HFFc6 (cell line): ENCODE measurements at regions not wholly inside any gene's neighbourhood (a gene's known extent, or its start where the extent isn't known, plus 50 kb on each side); places are given as distances from the start of the nearest gene placed in this dataset.
A peak's percentile ranks its signal among the peaks of the same experiment; 100 is the strongest.

Source experiments
- DNase-seq: peaks from one replicate; pipeline ENCODE4 v3.0.0-alpha.2; 2018
- H3K27ac Mint-ChIP-seq: 2 replicates; pipeline ENCODE4 v1.8.0; 2020; ENCODE audit warnings: mild to moderate bottlenecking, mixed read lengths
- H3K27me3 Mint-ChIP-seq: 2 replicates; pipeline ENCODE4 v1.8.0; 2021; ENCODE audit warnings: mild to moderate bottlenecking, moderate library complexity, mixed read lengths; ENCODE audit not compliant: insufficient read depth
- H3K36me3 Mint-ChIP-seq: 2 replicates; pipeline ENCODE4 v1.8.0; 2021; ENCODE audit warnings: low read depth, mixed read lengths
- H3K4me1 Mint-ChIP-seq: 2 replicates; pipeline ENCODE4 v1.8.0; 2020; ENCODE audit warnings: low read depth, mixed read lengths
- H3K4me3 Mint-ChIP-seq: 2 replicates; pipeline ENCODE4 v1.8.0; 2020; ENCODE audit warnings: mild to moderate bottlenecking, moderate library complexity, mixed read lengths
- H3K9me3 Mint-ChIP-seq: 2 replicates; pipeline ENCODE4 v1.8.0; 2020; ENCODE audit warnings: mild to moderate bottlenecking, mixed read lengths
- TF ChIP-seq, protein P1 (sequence below): fragments of 200-600 bp; sonication (generic); IDR thresholded peaks from 2 replicates; pipeline ENCODE4 v1.5.0; 2021; ENCODE audit warnings: antibody characterized with exemption, mild to moderate bottlenecking

DNA sequence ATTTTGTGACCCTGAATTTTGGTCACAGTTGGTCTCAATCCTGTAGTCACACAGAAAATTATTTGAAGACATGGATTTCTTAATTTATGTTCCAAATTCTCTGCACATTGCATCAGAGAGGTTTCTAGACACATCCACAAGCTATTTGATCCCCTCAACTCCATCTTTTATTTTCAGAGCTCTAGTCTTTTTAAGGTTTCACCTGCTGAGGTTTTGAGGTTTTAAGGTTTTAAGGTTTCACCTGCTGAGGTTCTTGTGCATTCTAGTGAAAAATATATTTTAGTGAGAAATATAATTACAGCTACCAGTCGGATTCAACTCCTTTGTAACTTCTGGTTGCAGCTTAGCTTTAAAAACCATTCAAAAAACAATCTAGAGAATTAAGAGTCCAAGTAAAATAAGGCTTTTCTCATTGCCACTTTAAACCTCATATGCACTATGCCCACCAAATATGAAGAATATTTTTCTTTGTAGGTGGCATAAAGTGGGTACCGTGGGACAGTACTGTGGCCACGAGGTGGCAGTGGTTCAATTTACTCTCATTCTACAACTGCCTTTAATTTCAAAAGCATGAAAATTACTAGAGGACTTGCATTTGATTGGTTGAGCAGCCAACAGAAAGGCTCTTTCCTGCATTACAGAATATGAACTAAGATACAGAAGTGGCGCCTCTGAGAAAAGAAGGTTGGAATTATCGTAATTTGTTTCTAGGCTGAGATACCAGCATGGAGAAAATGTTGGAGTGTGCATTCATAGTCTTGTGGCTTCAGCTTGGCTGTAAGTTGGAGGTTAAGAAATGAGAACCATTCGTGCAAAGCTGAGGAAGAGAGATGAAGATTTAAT lies 366.5 kb upstream of the OR4E1 start:
- H3K27me3 Mint-ChIP-seq, result no peaks in the 10 kb centered on the region; the same call in 1 of the 2 replicates

DNA sequence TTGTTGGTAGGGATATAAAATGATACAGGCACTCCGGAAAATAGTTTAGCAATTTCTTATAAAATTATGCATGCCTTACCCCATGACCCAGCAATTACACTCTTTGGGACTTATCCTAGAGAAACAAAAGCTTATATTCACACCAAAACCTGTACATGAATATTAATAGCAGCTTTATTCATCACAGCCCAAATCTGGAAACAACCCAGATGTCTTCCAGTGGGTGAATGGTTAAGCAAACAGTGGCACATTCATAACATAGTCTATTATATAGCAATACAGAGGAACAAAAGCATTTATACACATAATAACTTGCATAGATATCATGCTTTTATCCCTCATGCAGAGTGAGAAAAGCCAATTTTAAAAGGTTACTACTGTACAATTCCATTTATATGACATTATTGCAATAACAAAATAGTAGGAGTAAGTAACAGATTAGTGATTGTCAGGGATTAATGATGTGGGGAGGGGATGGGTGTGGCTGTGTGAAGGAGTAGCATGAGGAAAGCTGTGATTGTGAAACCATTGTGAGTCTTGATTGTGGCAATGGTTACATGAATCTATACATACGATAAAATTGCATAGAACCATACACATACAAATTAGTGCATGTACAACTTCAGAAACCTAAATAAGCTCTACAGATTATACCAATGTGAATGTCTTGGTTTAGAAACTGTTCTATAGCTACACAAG lies 363.1 kb upstream of the OR4E1 start:
- Mint-ChIP-seq H3K36me3 (0 out of 2 replicates have a peak, but pooled peaks cover 3% of the 10 kb centered on the region), H3K27me3 (no peaks in the 10 kb centered on the region), H3K9me3 (peaks cover 36% of the 10 kb centered on the region), H3K27ac (no peak overlapping the region), H3K4me3 (no peak overlapping the region), H3K4me1 (no peaks in the 10 kb centered on the region)
- DNase-seq, result no peak
- TF ChIP-seq, protein P1, sequence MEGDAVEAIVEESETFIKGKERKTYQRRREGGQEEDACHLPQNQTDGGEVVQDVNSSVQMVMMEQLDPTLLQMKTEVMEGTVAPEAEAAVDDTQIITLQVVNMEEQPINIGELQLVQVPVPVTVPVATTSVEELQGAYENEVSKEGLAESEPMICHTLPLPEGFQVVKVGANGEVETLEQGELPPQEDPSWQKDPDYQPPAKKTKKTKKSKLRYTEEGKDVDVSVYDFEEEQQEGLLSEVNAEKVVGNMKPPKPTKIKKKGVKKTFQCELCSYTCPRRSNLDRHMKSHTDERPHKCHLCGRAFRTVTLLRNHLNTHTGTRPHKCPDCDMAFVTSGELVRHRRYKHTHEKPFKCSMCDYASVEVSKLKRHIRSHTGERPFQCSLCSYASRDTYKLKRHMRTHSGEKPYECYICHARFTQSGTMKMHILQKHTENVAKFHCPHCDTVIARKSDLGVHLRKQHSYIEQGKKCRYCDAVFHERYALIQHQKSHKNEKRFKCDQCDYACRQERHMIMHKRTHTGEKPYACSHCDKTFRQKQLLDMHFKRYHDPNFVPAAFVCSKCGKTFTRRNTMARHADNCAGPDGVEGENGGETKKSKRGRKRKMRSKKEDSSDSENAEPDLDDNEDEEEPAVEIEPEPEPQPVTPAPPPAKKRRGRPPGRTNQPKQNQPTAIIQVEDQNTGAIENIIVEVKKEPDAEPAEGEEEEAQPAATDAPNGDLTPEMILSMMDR, result no peak

More for the DNA sequence above, 366.5 kb upstream of the OR4E1 start:
- Mint-ChIP-seq H3K36me3 (no peaks in the 10 kb centered on the region), H3K9me3 (peaks cover 24% of the 10 kb centered on the region), H3K4me3 (no peak overlapping the region), H3K4me1 (no peaks in the 10 kb centered on the region), H3K27ac (no peak overlapping the region)
- TF ChIP-seq, protein P1, result peak; percentile 52
- no peak for DNase-seq

DNA sequence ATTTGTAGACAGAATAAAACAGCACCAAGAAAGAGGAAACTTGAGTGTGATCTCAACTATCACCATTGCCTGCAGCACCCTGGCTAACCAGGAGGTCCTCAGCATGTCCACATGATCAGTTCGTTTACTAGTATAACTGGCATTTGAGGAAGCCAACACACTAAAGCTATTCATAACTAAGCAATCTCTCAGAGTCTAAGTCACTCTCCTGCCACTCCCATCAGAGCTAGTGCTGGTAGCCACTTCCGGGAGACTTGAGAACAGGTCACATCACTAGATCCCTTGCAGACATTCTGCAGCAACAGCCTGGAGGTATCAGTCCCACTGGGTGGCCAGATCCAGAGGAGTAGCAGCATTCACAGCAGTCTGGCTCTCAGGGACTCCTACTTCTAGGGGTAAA lies 352.9 kb upstream of the OR4E1 start:
- Mint-ChIP-seq H3K4me3 (no peak overlapping the region), H3K9me3 (peaks cover 54% of the 10 kb centered on the region), H3K27me3 (no peaks in the 10 kb centered on the region), H3K36me3 (peaks cover 8% of the 10 kb centered on the region), H3K4me1 (no peaks in the 10 kb centered on the region), H3K27ac (no peak overlapping the region)
- TF ChIP-seq, protein P1, result no peak
- no peak for DNase-seq

DNA sequence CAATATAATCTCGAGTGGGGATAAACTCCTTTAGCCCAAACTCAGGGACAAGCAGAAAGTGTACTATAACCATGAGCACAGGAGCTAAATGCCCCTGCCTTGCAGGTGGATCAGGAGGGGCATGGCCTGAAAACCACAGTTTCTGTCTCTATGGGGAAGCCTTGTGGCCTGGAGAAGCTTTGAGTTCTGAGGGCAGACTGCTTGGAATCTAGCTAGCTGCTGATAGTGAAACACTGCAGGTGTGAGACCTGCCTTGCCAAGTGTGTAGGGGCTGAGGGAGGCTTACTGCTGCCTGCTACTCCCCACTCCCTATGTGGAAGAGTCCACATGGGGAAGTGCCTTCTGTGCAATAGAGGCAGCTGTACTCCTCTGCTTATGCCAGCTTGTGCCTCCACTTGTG lies 352.3 kb upstream of the OR4E1 start:
- no peak overlapping the region for H3K27ac Mint-ChIP-seq
- H3K4me1 Mint-ChIP-seq, result no peaks in the 10 kb centered on the region
- H3K27me3 Mint-ChIP-seq, result no peaks in the 10 kb centered on the region
- H3K9me3 Mint-ChIP-seq, result peaks cover 51% of the 10 kb centered on the region
- H3K4me3 Mint-ChIP-seq, result no peak overlapping the region
- TF ChIP-seq, protein P1, result no peak
- H3K36me3 Mint-ChIP-seq, result peaks cover 8% of the 10 kb centered on the region
- no peak for DNase-seq

DNA sequence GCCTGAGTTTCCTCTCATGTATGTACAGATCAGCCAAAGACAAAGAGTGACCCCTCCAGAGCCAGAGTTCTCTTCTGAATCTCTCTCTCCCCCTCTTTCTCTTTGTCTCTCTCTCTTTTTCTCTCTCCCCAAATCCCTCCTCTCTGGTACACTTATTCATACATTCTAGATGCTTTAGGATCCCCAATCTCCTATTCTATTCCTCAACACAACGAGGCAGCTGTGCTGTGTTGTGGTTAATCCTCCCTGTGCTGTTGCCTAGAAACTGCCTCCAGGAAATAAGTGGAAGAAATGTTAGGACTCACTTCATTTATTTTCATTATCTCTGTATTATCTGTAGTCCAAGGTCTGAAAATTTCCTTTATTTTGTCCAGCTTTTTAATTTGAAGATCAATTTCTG lies 350.5 kb upstream of the OR4E1 start:
- Mint-ChIP-seq H3K4me3 (no peak overlapping the region), H3K36me3 (peaks cover 8% of the 10 kb centered on the region), H3K27ac (no peak overlapping the region), H3K27me3 (no peaks in the 10 kb centered on the region), H3K4me1 (no peaks in the 10 kb centered on the region), H3K9me3 (peaks cover 48% of the 10 kb centered on the region)
- TF ChIP-seq, protein P1, result no peak
- no peak for DNase-seq
